C4-2B (cell line): ENCODE measurements at regions not wholly inside any gene's neighbourhood (a gene's known extent, or its start where the extent isn't known, plus 50 kb on each side); places are given as distances from the start of the nearest gene placed in this dataset.

Experiments
- H3K27ac ChIP-seq: fragments of 450-650 bp; 2 replicates; pipeline ENCODE4 v1.5.1; 2017
- ZFX ChIP-seq: fragments of 450-650 bp; IDR thresholded peaks from 2 replicates; pipeline ENCODE4 v1.6.1; 2017
- TF ChIP-seq, protein P1 (sequence below): fragments of 450-650 bp; conservative IDR thresholded peaks from 2 replicates; pipeline ENCODE4 v1.5.1; 2017; ENCODE audit warnings: mild to moderate bottlenecking

DNA sequence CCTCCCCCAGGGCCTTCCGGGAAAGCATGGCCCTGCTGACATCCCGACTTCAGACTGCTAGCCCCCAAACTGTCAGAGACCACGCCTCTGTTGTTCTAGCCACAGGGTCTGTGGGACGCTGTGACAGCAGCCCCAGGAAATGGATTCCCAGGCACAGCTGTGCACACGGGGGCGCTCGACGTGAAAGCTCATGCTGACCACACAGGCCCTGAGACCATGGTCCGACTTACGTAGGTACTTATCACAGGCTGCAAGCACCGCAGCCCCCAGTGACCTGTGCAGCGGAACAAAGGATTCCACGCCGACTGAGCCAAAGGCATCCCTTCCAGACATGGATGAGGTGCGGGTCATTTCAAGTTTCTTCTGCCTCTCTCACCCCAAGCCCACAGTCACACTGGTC lies 150.6 kb downstream of the CTTN start:
- no peak overlapping the region for H3K27ac ChIP-seq
- TF ChIP-seq ZFX: no peak
- TF ChIP-seq, protein P1, sequence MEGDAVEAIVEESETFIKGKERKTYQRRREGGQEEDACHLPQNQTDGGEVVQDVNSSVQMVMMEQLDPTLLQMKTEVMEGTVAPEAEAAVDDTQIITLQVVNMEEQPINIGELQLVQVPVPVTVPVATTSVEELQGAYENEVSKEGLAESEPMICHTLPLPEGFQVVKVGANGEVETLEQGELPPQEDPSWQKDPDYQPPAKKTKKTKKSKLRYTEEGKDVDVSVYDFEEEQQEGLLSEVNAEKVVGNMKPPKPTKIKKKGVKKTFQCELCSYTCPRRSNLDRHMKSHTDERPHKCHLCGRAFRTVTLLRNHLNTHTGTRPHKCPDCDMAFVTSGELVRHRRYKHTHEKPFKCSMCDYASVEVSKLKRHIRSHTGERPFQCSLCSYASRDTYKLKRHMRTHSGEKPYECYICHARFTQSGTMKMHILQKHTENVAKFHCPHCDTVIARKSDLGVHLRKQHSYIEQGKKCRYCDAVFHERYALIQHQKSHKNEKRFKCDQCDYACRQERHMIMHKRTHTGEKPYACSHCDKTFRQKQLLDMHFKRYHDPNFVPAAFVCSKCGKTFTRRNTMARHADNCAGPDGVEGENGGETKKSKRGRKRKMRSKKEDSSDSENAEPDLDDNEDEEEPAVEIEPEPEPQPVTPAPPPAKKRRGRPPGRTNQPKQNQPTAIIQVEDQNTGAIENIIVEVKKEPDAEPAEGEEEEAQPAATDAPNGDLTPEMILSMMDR: no peak

DNA sequence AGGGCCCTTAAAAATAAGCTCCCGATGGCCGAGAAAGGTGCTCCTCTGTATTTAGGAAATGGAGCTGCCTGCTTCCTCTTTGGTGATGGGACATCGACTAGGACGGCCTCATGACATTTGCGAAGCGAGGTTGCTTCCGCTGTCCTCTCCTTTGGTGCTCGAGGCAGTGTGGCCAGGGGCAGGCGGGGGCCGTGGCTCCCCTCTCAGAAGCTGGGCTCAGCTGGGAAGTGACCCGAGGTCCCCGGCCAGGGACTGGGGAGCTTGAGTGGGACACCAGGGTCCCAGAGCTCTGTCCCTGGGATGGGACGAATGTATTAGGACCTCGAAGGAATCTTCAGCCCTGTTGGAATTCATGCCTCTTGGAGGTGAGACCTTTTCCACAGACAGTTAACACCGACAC lies 151.1 kb downstream of the CTTN start:
- H3K27ac ChIP-seq: no peak overlapping the region
- TF ChIP-seq, protein P1: no peak
- no peak for TF ChIP-seq ZFX

DNA sequence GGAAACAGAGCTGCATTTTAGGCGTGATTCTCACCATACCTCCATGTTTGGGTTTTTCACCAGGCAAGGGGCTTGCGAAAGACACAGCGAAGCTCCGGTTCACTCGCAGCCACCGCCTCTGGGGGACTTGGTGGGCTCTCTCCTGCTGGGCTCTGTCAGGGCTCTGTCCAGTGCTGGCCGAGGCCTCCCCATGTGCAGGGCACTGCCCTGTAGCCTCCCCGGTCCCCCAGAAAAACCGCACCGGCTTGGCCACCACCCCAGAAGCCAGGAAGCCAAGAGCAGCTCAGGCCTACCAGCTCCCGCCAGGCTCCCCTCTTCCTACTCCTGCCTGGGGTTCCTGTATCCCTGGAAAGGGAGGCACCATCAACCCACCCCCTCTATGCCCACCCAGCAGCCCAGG lies 151.5 kb downstream of the CTTN start:
- no peak for TF ChIP-seq ZFX
- TF ChIP-seq, protein P1: no peak
- no peak overlapping the region for H3K27ac ChIP-seq

DNA sequence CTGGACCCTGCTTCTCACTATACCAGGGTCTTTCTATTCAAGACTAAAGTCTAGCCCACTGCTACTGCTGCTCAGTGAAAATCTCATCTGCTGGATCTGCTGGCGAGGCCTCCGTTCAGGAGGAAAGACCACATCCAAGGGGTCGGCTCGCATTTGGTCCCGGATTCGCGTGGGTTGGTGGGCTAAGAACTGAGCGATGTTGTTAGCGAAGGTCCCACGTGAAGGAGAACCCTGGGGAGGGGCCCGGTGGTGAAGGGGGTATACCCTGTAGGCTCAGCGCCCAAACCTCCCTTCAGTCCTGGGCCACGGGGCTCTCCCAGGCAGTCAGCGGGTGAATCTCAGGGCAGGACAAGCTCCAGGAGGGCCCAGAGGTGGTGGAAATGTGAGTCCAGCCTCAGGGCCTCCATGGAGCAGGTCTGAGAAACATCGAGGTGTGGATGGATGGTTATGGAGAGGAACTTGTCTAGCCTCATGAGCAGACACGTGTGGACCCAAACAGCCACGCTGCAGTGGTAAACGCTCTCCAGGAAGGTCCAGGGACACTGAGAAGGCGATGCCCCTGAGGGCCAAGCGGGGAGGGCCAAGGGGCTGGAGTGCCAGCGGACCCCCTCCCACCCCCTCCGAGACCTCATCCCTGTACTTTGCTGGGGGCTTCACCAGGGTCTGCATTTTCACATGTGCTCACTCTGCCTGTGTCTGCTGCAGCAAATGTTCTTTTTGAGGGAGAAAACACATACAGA lies 152.3 kb downstream of the CTTN start:
- TF ChIP-seq ZFX: no peak
- TF ChIP-seq, protein P1: no peak
- H3K27ac ChIP-seq: no peak overlapping the region

DNA sequence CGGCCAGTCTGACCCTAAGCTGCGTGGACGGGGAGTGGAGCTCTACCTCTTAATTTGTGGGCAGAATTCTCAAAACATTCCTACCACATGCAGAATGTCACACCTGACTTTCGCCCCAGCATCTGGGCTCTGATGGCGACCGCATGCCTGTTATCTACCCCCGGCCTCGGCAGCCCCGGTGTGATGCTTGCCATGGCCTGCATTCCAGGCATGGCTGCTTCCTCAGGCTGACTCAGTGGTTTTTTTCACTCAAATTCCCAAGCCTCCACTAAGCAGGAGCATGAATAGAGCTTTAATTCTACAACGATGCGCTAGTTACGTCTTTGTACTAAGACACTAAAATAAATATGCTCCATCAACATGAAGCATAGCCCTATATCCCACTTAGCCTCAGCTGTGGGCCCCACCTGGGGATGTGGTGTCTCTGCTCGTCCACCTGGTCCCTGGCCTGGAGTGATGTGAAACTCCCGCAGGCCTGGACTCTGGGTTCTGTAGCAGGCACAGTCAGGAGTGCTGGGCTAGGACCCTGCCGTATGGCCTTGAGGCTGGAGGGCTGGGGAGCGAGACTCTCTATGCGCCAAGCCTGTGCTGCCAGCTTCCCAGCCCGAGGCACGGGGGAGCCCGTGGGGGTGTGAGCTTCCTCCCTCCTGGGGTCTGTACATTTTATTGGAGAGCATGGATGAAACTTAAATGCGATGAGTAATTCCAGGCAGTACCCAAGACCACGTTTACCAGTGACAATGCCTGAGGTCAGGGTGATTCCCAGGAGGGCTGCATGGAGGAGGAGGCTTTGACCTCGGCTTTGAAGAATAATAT lies 153.2 kb downstream of the CTTN start:
- TF ChIP-seq ZFX: no peak
- TF ChIP-seq, protein P1: no peak
- H3K27ac ChIP-seq: no peak overlapping the region

DNA sequence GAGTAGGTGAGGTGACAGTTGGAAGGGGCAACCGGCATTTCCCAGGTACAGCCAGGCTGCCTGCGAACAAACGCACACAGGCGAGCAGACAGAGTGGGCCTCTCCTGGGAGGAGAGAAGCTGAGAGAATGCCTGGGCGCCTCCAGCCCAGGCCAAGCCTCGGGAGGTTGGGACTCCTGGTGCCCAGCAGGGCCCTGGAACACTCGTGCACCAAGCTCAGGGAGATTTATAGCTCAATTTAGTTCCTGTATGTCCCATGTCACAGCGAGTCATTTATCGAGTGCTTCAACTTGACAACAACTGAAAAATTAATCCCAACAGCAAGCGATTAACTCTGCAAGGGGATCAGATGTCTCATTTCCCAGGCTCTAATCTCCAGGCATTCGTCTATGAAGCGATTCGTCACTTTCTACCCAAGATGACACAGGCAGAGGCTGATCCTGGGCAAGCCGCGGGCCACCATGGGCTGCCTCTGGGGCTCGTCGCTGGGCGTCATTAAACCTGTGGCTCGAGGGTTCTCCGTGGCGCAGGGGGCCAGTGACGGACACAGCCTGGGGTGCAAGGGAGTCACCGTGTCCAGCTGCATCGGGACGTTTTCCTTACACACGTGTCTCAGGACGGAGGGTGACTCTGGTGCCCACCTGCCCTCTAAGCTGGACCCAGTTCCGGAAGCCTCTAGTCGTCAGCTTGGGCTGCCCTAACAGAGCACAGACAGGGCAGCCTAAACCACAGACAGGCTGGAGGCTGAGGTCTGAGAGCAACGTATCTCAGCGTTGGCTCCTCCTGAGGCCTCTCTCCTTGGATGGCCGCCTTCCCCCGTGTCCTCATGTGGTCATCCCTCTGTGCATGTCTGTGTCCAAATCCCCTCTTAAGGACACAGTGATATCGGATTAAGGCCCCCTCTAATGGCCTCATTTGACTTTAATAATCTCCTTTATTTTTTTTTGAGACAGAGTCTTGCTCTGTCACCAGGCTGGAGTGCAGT lies 154.1 kb downstream of the CTTN start:
- no peak overlapping the region for H3K27ac ChIP-seq
- no peak for TF ChIP-seq ZFX
- TF ChIP-seq, protein P1: no peak
